ENCODE measurements at regions not wholly inside any gene's neighbourhood (a gene's known extent, or its start where the extent isn't known, plus 50 kb on each side); places are given as distances from the start of the nearest gene placed in this dataset.

DNA sequence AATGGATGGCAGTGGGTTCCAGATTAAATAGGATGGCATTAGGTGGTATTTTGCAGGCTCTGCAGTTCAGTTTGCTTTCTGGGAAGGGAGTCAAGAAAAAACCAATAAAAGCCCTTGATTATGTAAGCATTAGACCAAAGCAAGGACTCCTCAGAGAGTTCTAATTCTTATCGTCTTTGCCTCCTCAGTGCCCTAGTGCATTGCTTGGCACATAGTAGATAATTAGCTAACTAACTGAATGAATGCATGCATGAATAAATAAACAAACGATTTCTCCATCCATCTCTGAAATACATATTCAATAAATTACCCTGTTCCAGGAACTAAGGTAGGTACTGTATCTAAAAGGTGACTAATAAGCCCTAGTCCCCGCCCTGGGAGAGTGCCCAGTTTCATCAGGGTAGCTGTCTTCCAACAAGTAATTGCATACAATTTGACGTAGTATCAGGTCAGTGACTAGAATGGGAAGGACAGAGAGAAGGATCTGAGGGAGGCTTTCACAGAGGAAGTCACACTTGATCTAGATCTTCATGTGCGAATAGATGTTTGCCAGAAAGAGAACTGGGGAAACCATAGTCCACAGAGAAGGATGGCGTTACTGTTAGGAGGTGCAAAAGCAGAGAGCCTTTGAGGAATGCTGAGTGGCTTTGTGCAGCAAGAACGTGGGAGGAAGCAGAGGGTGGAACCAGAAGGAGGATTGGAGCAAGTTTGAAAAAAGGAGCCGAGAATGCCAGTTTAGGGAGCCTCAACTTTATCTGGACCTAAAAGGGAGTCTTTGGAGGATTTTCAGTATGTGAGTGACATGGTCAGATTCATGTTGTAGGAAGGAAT lies 111.4 kb downstream of the TBX19 start:
- Histone ChIP-seq H3K56ac (ENCODE audit: extremely low read depth, insufficient read depth, low read length) (no peak overlapping the region), H3K4me1 (ENCODE audit: control insufficient read depth, insufficient read depth, low read length) (no peaks in the 10 kb centered on the region), H3K27ac (ENCODE audit: insufficient read depth, low read length) (no peak overlapping the region), H3K9me1 (ENCODE audit: insufficient read depth, low read length) (no peaks in the 10 kb centered on the region), H3K36me3 (ENCODE audit: control insufficient read depth, insufficient read depth, low read length) (no peaks in the 10 kb centered on the region), H3K4ac (ENCODE audit: low read depth, low read length) (no peak overlapping the region), H2BK20ac (ENCODE audit: low read depth, low read length) (no peak overlapping the region), H3K9me3 (ENCODE audit: control insufficient read depth, insufficient read depth, low read length) (no peaks in the 10 kb centered on the region), H4K20me1 (ENCODE audit: insufficient read depth, low read length) (no peaks in the 10 kb centered on the region), H2BK120ac (ENCODE audit: low read depth, low read length) (no peak overlapping the region), H3K4me2 (ENCODE audit: low read depth, low read length) (no peak overlapping the region), H3K79me1 (ENCODE audit: low read depth in 1 of 2, low read length in 2 of 2) (no peaks in the 10 kb centered on the region), H2AK9ac (replicated peaks; ENCODE audit: low read depth, low read length, poor library complexity) (no peak overlapping the region), H4K5ac (ENCODE audit: low read depth, low read length) (no peak overlapping the region), H3K27me3 (ENCODE audit: control insufficient read depth, insufficient read depth, low read length) (peaks cover 5% of the 10 kb centered on the region), H3K9ac (ENCODE audit: low read depth, low read length) (no peak overlapping the region), H4K8ac (ENCODE audit: low read depth in 2 of 2, low read length in 2 of 2) (no peak overlapping the region), H2AFZ (replicated peaks; ENCODE audit: low read length, poor library complexity) (no peak overlapping the region), H2BK15ac (ENCODE audit: low read depth, low read length) (no peak overlapping the region), H3K18ac (ENCODE audit: low read depth, low read length) (no peak overlapping the region), H3K23ac (ENCODE audit: low read depth, low read length) (no peak overlapping the region), H3K14ac (replicated peaks; ENCODE audit: low read depth, low read length) (no peak overlapping the region), H3K4me3 (ENCODE audit: insufficient read depth, low read depth, low read length) (no peak overlapping the region), H2AK5ac (ENCODE audit: low read depth, low read length) (no peak overlapping the region), H2BK5ac (ENCODE audit: low read depth, low read length, poor library complexity, severe bottlenecking) (no peak overlapping the region), H4K91ac (ENCODE audit: insufficient read depth, low read depth, low read length) (no peak overlapping the region)
- intact Hi-C loops (cut with micrococcal nuclease) (no loop called here), in situ Hi-C loops (cut with MboI; ENCODE audit: low sequenced_read_pairs) (no loop called here), dilution Hi-C loops (cut with HindIII; ENCODE audit: low sequenced_read_pairs, unreplicated experiment) (no loop called here)
- DNase-seq = no peak
- TF ChIP-seq POLR2A (IDR thresholded peaks at IDR 0.05; ENCODE audit: low read depth, low read length) (no peak), RCOR1 (IDR thresholded peaks at IDR 0.05; ENCODE audit: insufficient replicate concordance, low read length) (no peak), RFX5 (IDR thresholded peaks at IDR 0.05; ENCODE audit: low read depth, low read length) (no peak), RAD21 (IDR thresholded peaks at IDR 0.05; ENCODE audit: low read length) (no peak), CHD1 (IDR thresholded peaks at IDR 0.05; ENCODE audit: low read depth, low read length) (no peak), SMC3 (IDR thresholded peaks at IDR 0.05; ENCODE audit: low read depth, low read length) (no peak), CEBPB (IDR thresholded peaks at IDR 0.05; ENCODE audit: low read depth, low read length) (no peak), FOS (IDR thresholded peaks at IDR 0.05; ENCODE audit: low read depth, low read length) (no peak), MAZ (IDR thresholded peaks at IDR 0.05; ENCODE audit: borderline replicate concordance, low read depth, low read length) (no peak), MXI1 (IDR thresholded peaks at IDR 0.05; ENCODE audit: borderline replicate concordance, low read depth, low read length) (no peak), BHLHE40 (IDR thresholded peaks at IDR 0.05; ENCODE audit: low read depth, low read length) (no peak)
- TF ChIP-seq, protein P1, sequence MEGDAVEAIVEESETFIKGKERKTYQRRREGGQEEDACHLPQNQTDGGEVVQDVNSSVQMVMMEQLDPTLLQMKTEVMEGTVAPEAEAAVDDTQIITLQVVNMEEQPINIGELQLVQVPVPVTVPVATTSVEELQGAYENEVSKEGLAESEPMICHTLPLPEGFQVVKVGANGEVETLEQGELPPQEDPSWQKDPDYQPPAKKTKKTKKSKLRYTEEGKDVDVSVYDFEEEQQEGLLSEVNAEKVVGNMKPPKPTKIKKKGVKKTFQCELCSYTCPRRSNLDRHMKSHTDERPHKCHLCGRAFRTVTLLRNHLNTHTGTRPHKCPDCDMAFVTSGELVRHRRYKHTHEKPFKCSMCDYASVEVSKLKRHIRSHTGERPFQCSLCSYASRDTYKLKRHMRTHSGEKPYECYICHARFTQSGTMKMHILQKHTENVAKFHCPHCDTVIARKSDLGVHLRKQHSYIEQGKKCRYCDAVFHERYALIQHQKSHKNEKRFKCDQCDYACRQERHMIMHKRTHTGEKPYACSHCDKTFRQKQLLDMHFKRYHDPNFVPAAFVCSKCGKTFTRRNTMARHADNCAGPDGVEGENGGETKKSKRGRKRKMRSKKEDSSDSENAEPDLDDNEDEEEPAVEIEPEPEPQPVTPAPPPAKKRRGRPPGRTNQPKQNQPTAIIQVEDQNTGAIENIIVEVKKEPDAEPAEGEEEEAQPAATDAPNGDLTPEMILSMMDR (conservative IDR thresholded peaks at IDR 0.05; ENCODE audit: low read depth, low read length) = no peak
- 51% methylated on average over 4 of the region's 8 CpGs; no CpG with 5 or more reads in 1 of the 2 experiments for WGBS, 2 experiments (ENCODE audit: extremely low coverage in 2 of 2, insufficient read length in 1 of 2)
- no peak for ATAC-seq (ENCODE audit: low read depth)
- POLR2A ChIA-PET (ENCODE audit: unreplicated experiment) = no interaction called here
- CTCF ChIA-PET = interaction anchor here (1.4 kb wide), 1 partner anchor 49 kb away, joined by 3 read pairs; no protein-coding TSS in a partner anchor
- no TSS peak for BruUV-seq (replicated peaks)
